IgD-negative memory B cell (primary cell): ENCODE measurements at regions not wholly inside any gene's neighbourhood (a gene's known extent, or its start where the extent isn't known, plus 50 kb on each side); places are given as distances from the start of the nearest gene placed in this dataset.
A peak's percentile ranks its signal among the peaks of the same experiment; 100 is the strongest.
"Not testable (repeated sequence)": the region's sequence is repeated elsewhere in the genome, so short reads cannot be mapped to it uniquely, and the experiment has no call there.

ENCODE experiments used
- H3K27ac Mint-ChIP-seq, 3 donors: one replicate each; pipeline ENCODE4 v1.8.0; 2020 to 2022; ENCODE audit warnings: mild to moderate bottlenecking in 3 of 3, mixed read lengths in 3 of 3, moderate library complexity in 1 of 3
- H3K27me3 Mint-ChIP-seq: one replicate; pipeline ENCODE4 v1.8.0; 2021; ENCODE audit warnings: mixed read lengths
- H3K36me3 Mint-ChIP-seq: one replicate; pipeline ENCODE4 v1.8.0; 2020; ENCODE audit warnings: mild to moderate bottlenecking, mixed read lengths
- H3K4me1 Mint-ChIP-seq, 3 donors: one replicate each; pipeline ENCODE4 v1.8.0; 2020 to 2022; ENCODE audit warnings: mixed read lengths in 3 of 3, mild to moderate bottlenecking in 1 of 3
- H3K4me3 Mint-ChIP-seq, 4 donors: one replicate each; pipeline ENCODE4 v1.8.0; 2020 to 2022; ENCODE audit warnings: mild to moderate bottlenecking in 4 of 4, mixed read lengths in 4 of 4, moderate library complexity in 3 of 4
- H3K9me3 Mint-ChIP-seq, 3 donors: one replicate each; pipeline ENCODE4 v1.8.0; 2020 to 2021; ENCODE audit warnings: mixed read lengths in 3 of 3, mild to moderate bottlenecking in 1 of 3

- H3K9me3 Mint-ChIP-seq, H3K27ac Mint-ChIP-seq, H3K36me3 Mint-ChIP-seq, H3K4me3 Mint-ChIP-seq, H3K4me1 Mint-ChIP-seq, H3K27me3 Mint-ChIP-seq: not testable (repeated sequence)
These were observed 2406.1 kb upstream of the PCDH20 start for GRCh38 chr13:63821785-63822184.

- H3K4me3 Mint-ChIP-seq, H3K9me3 Mint-ChIP-seq, H3K4me1 Mint-ChIP-seq, H3K36me3 Mint-ChIP-seq, H3K27ac Mint-ChIP-seq, H3K27me3 Mint-ChIP-seq: not testable (repeated sequence)
These were observed 2395.9 kb upstream of the PCDH20 start for GRCh38 chr13:63811428-63812004.

DNA sequence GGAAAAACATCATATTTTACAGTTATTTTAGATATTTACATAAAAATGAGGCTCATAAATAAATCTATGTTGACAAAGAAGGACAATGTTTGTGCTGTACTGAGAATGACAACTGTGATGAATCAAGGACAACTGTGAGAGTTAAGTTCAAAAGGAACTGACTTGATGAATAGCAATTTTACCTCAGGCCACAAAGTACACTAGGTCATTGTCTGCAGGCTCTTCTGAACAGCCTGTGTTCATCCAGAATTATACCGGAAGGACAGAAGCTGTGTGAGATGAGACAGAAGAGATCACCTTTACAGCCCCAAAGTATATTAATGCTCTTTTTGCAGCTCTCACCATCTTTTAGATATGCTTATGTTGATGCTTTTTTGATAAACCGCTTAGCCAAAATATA, 2375.5 kb upstream of the PCDH20 start:
- H3K9me3 Mint-ChIP-seq, H3K27me3 Mint-ChIP-seq, H3K27ac Mint-ChIP-seq, H3K4me1 Mint-ChIP-seq, H3K4me3 Mint-ChIP-seq, H3K36me3 Mint-ChIP-seq: not testable (repeated sequence)

GRCh38 chr13:63774133-63774532, 2358.5 kb upstream of the PCDH20 start:
- Mint-ChIP-seq H3K9me3 (peaks cover 0 to 3% (median 3%) of the 10 kb centered on the region in 3 donors), H3K4me3 (no peak overlapping the region), H3K27ac (no peak overlapping the region), H3K36me3 (no peaks in the 10 kb centered on the region), H3K4me1 (no peaks in the 10 kb centered on the region), H3K27me3 (no peaks in the 10 kb centered on the region)

GRCh38 chr13:63773476-63773875, 2357.8 kb upstream of the PCDH20 start:
- Mint-ChIP-seq H3K4me3 (no peak overlapping the region), H3K9me3 (peaks cover 0 to 3% (median 3%) of the 10 kb centered on the region in 3 donors), H3K27ac (no peak overlapping the region), H3K36me3 (no peaks in the 10 kb centered on the region), H3K27me3 (no peaks in the 10 kb centered on the region), H3K4me1 (no peaks in the 10 kb centered on the region)

GRCh38 chr13:63757683-63758082, 2342.0 kb upstream of the PCDH20 start:
- H3K4me1 Mint-ChIP-seq, H3K27ac Mint-ChIP-seq: not testable (repeated sequence)

DNA sequence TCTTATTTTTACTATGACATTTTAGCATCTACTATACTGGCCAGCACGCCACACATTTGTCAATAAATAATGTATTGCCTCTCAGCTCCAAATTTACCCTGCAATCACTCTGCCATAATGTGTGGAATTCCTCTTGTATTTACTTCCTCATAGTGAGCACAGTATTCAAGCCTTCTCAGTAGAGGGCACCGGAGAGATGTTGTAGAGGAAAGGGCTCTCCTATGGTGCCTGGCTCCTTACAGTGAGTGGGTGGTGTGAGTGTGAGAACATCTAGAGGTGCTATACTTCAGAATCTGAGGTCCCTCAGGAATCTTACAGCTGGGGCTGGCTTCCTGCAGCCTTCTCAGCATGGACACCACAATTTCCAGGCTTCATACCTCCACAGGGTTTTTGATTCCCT, 2334.2 kb upstream of the PCDH20 start:
- not testable (repeated sequence) for H3K4me3 Mint-ChIP-seq, H3K36me3 Mint-ChIP-seq, H3K27ac Mint-ChIP-seq

More at GRCh38 chr13:63757683-63758082, 2342.0 kb upstream of the PCDH20 start:
- H3K9me3 Mint-ChIP-seq, H3K4me3 Mint-ChIP-seq, H3K36me3 Mint-ChIP-seq, H3K27me3 Mint-ChIP-seq: not testable (repeated sequence)

DNA sequence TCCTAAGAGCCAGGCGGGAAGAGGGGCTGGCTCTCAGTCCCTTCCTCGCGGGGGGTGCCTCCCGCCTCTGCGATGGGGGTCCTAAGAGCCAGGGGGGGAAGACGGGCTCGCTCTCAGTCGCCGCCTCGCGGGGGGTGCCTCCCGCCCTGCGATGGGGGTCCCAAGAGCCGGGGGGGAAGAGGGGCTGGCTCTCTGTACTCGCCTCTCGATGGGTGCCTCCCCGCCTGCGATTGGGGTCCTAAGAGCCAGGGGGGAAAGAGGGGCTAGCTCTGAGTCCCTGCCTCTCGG, 2326.1 kb upstream of the PCDH20 start:
- H3K4me3 Mint-ChIP-seq, result not testable (repeated sequence)

More for the DNA sequence above, 2334.2 kb upstream of the PCDH20 start:
- H3K9me3 Mint-ChIP-seq, H3K4me1 Mint-ChIP-seq, H3K27me3 Mint-ChIP-seq: not testable (repeated sequence)

GRCh38 chr13:63741029-63741813, 2325.6 kb upstream of the PCDH20 start:
- no peaks in the 10 kb centered on the region for H3K27me3 Mint-ChIP-seq
- H3K27ac Mint-ChIP-seq, result no peak overlapping the region
- no peak overlapping the region for H3K4me3 Mint-ChIP-seq
- no peaks in the 10 kb centered on the region for H3K36me3 Mint-ChIP-seq
- H3K9me3 Mint-ChIP-seq, result peaks cover 0 to 7% (median 7%) of the 10 kb centered on the region in 3 donors
- H3K4me1 Mint-ChIP-seq, result no peaks in the 10 kb centered on the region

More for the DNA sequence above, 2326.1 kb upstream of the PCDH20 start:
- H3K36me3 Mint-ChIP-seq, H3K27ac Mint-ChIP-seq, H3K9me3 Mint-ChIP-seq, H3K4me1 Mint-ChIP-seq, H3K27me3 Mint-ChIP-seq: not testable (repeated sequence)

GRCh38 chr13:63739112-63739735, 2323.6 kb upstream of the PCDH20 start:
- H3K27ac Mint-ChIP-seq, H3K27me3 Mint-ChIP-seq, H3K9me3 Mint-ChIP-seq, H3K4me1 Mint-ChIP-seq, H3K36me3 Mint-ChIP-seq, H3K4me3 Mint-ChIP-seq: not testable (repeated sequence)

- Mint-ChIP-seq H3K36me3 (no peaks in the 10 kb centered on the region), H3K27ac (no peak overlapping the region), H3K9me3 (peaks cover 0 to 7% (median 5%) of the 10 kb centered on the region in 3 donors), H3K4me1 (no peaks in the 10 kb centered on the region), H3K4me3 (no peak overlapping the region), H3K27me3 (no peaks in the 10 kb centered on the region)
These were observed 2321.8 kb upstream of the PCDH20 start for GRCh38 chr13:63737418-63737817.

GRCh38 chr13:63731896-63732295, 2316.2 kb upstream of the PCDH20 start:
- Mint-ChIP-seq H3K27ac (no peak overlapping the region), H3K9me3 (peaks cover 0 to 9% (median 3%) of the 10 kb centered on the region in 3 donors), H3K36me3 (peaks cover 3% of the 10 kb centered on the region)

DNA sequence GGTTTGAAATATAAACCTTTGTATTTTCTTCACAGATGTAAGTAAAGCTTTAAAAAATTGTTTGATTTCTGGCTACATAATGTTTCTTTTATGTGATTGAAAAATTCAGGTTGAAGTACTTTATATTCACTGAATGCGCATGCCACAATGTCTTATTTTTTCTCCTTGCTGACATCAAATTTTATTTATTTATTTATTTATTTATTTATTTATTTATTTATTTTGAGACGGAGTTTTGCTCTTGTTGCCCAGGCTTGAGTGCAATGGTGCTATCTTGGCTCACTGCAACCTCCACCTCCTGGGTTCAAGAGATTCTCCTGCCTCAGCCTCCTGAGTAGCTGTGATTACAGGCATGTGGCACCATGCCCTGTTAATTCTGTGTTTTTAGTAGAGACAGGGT, 2296.5 kb upstream of the PCDH20 start:
- H3K4me3 Mint-ChIP-seq, H3K27ac Mint-ChIP-seq, H3K27me3 Mint-ChIP-seq, H3K9me3 Mint-ChIP-seq, H3K4me1 Mint-ChIP-seq, H3K36me3 Mint-ChIP-seq: not testable (repeated sequence)

More at GRCh38 chr13:63731896-63732295, 2316.2 kb upstream of the PCDH20 start:
- no peaks in the 10 kb centered on the region for H3K27me3 Mint-ChIP-seq
- no peaks in the 10 kb centered on the region for H3K4me1 Mint-ChIP-seq
- H3K4me3 Mint-ChIP-seq, result no peak overlapping the region

GRCh38 chr13:63706751-63707150, 2291.1 kb upstream of the PCDH20 start:
- H3K27me3 Mint-ChIP-seq, result no peaks in the 10 kb centered on the region
- H3K27ac Mint-ChIP-seq, result no peak overlapping the region
- H3K9me3 Mint-ChIP-seq, result peaks cover 0 to 8% (median 4%) of the 10 kb centered on the region in 3 donors
- H3K4me1 Mint-ChIP-seq, result no peaks in the 10 kb centered on the region
- no peak overlapping the region for H3K4me3 Mint-ChIP-seq
- H3K36me3 Mint-ChIP-seq, result no peaks in the 10 kb centered on the region

DNA sequence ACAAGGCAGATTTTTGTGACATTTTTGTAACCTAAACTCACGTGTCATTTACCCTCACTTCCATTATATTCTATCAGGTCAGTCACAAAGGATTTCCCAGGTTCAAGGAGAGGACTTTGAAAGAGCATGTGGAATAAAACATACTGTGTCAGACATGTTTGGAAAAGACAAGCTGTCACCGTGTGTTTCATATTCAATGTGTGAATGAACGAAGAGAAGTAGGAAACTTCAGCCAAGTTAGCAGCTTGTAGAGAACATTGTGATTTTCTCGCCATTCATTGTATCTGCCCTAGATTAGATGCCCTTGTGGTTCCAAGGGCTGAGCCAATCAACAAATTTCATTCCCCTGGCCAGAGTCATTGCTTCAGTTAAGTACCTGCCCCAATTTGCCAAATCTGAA, 2288.9 kb upstream of the PCDH20 start:
- peaks cover 0 to 8% (median 4%) of the 10 kb centered on the region in 3 donors for H3K9me3 Mint-ChIP-seq
- H3K4me1 Mint-ChIP-seq, result no peaks in the 10 kb centered on the region
- H3K27ac Mint-ChIP-seq, result no peak overlapping the region
- no peaks in the 10 kb centered on the region for H3K27me3 Mint-ChIP-seq
- no peaks in the 10 kb centered on the region for H3K36me3 Mint-ChIP-seq
- no peak overlapping the region for H3K4me3 Mint-ChIP-seq

- H3K36me3 Mint-ChIP-seq, result no peaks in the 10 kb centered on the region
- H3K4me1 Mint-ChIP-seq, result no peaks in the 10 kb centered on the region
- H3K9me3 Mint-ChIP-seq, result peaks cover 0 to 8% (median 4%) of the 10 kb centered on the region in 3 donors
- H3K27me3 Mint-ChIP-seq, result no peaks in the 10 kb centered on the region
- H3K27ac Mint-ChIP-seq, result peak overlapping the region in 1 of 3 donors; percentile 68
- H3K4me3 Mint-ChIP-seq, result no peak overlapping the region
These were observed 2284.7 kb upstream of the PCDH20 start for GRCh38 chr13:63700350-63700749.
